Suppressor macrophage treated with lipopolysaccharide for 1 hour (primary cell): ENCODE measurements at regions not wholly inside any gene's neighbourhood (a gene's known extent, or its start where the extent isn't known, plus 50 kb on each side); places are given as distances from the start of the nearest gene placed in this dataset.
"Not testable (repeated sequence)": the region's sequence is repeated elsewhere in the genome, so short reads cannot be mapped to it uniquely, and the experiment has no call there.

Source experiments
- DNase-seq, 3 donors: peaks; one replicate each; pipeline ENCODE4 v3.0.0-alpha.2; 2020 to 2022

- no peak for DNase-seq
These were observed 104.6 kb upstream of the GPBP1 start for GRCh38 chr5:57069115-57069835.

- no peak for DNase-seq
These were observed 101.5 kb upstream of the GPBP1 start for GRCh38 chr5:57072218-57072892.

- DNase-seq = peak in 2 of 3 donors; percentile 14 to 19
These were observed 91.3 kb upstream of the GPBP1 start for GRCh38 chr5:57082441-57083067.

GRCh38 chr5:57085306-57086081, 88.4 kb upstream of the GPBP1 start:
- DNase-seq = no peak

GRCh38 chr5:57087947-57088346, 85.9 kb upstream of the GPBP1 start:
- not testable (repeated sequence) for DNase-seq

GRCh38 chr5:57094753-57095683, 78.8 kb upstream of the GPBP1 start:
- DNase-seq = peak in 1 of 3 donors; percentile 7

- no peak for DNase-seq
These were observed 76.3 kb upstream of the GPBP1 start for GRCh38 chr5:57097526-57097925.

- DNase-seq = no peak
These were observed 71.5 kb upstream of the GPBP1 start for GRCh38 chr5:57102189-57102904.

- DNase-seq = no peak
These were observed 71.0 kb upstream of the GPBP1 start for GRCh38 chr5:57102905-57103255.

- DNase-seq = no peak
These were observed 70.4 kb upstream of the GPBP1 start for GRCh38 chr5:57103317-57103907.

GRCh38 chr5:57106661-57107060, 67.2 kb upstream of the GPBP1 start:
- DNase-seq = no peak

GRCh38 chr5:57111993-57112392, 61.9 kb upstream of the GPBP1 start:
- DNase-seq = no peak

GRCh38 chr5:57113481-57113880, 60.4 kb upstream of the GPBP1 start:
- no peak for DNase-seq

- DNase-seq = peak in 2 of 3 donors; percentile 14 to 24
These were observed 56.3 kb upstream of the GPBP1 start for GRCh38 chr5:57117596-57117995.

- DNase-seq = no peak
These were observed 54.8 kb upstream of the GPBP1 start for GRCh38 chr5:57119031-57119430.

- no peak for DNase-seq
These were observed 49.8 kb upstream of the GPBP1 start for GRCh38 chr5:57124014-57124413.
